ENCODE measurements at regions not wholly inside any gene's neighbourhood (a gene's known extent, or its start where the extent isn't known, plus 50 kb on each side); places are given as distances from the start of the nearest gene placed in this dataset.

DNA sequence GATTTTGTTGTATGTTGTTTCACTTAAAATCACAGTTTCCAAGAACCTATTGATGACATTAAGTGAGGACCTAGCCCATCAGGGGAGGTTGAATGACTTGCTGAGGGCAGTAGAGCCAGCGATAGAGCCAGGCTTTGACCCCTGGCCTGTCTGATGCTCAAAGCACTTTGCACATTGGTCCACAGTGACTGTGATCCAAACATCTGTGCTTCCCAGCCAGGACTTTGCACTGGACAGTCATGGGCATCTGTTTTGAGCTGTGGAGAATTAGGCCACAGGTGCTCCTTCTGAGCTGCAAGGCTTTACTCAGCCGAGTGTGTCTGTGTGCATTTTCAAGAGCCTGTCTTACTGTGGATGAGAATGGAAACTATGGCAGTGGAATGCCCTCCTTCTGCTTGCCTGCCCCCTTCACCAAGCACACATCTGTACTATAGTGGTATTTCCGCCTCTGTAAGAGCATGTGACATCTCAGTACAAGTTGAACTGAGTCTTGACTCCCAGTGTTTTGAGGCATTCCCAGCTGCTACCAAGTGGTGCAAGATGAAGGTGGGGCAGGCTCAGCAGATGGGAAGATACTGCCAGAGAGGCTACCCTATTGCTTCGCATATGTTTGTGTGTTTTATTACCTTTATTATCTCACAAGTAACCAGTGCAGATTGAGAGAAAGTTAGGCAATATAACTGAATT, 72.7 kb upstream of the AOAH start:
- TF ChIP-seq CTCF (IDR thresholded peaks at IDR 0.05) = no peak
- TF ChIP-seq POLR2A (IDR thresholded peaks at IDR 0.05) = no peak

All from lower leg skin (tissue), 3 donors.